ENCODE measurements at regions not wholly inside any gene's neighbourhood (a gene's known extent, or its start where the extent isn't known, plus 50 kb on each side); places are given as distances from the start of the nearest gene placed in this dataset.

DNA sequence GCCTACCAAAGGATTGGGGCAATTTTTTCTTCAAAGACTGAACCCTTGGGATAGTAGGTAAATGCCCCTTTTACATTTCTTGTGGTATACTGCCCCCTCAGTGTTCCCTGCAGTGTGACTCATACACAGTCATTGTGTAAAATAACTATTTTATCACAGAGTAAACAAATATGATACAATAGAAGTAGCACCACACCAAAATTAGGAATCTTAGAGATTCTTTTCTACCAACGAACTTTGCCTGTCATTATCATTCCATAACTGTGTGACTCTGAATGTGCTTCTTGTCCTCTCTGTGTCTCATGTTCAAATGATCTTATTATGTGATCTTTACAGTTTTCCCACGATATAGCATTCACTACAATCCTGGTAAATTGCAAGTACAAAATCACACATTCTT, 517.0 kb downstream of the ZIC3 start:
- TF ChIP-seq, protein P1, sequence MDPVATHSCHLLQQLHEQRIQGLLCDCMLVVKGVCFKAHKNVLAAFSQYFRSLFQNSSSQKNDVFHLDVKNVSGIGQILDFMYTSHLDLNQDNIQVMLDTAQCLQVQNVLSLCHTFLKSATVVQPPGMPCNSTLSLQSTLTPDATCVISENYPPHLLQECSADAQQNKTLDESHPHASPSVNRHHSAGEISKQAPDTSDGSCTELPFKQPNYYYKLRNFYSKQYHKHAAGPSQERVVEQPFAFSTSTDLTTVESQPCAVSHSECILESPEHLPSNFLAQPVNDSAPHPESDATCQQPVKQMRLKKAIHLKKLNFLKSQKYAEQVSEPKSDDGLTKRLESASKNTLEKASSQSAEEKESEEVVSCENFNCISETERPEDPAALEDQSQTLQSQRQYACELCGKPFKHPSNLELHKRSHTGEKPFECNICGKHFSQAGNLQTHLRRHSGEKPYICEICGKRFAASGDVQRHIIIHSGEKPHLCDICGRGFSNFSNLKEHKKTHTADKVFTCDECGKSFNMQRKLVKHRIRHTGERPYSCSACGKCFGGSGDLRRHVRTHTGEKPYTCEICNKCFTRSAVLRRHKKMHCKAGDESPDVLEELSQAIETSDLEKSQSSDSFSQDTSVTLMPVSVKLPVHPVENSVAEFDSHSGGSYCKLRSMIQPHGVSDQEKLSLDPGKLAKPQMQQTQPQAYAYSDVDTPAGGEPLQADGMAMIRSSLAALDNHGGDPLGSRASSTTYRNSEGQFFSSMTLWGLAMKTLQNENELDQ (CRISPR knock-in tag; IDR thresholded peaks at IDR 0.05; ENCODE audit: borderline replicate concordance): no peak
- TF ChIP-seq LEF1 (IDR thresholded peaks at IDR 0.05) (no peak), KDM2B (CRISPR knock-in tag; IDR thresholded peaks at IDR 0.05) (no peak), KLF16 (IDR thresholded peaks at IDR 0.05) (no peak), ZNF75A (CRISPR knock-in tag; IDR thresholded peaks at IDR 0.05) (no peak)

Data from K562 (cell line).